ENCODE measurements at regions not wholly inside any gene's neighbourhood (a gene's known extent, or its start where the extent isn't known, plus 50 kb on each side); places are given as distances from the start of the nearest gene placed in this dataset.
A peak's percentile ranks its signal among the peaks of the same experiment; 100 is the strongest.

DNA sequence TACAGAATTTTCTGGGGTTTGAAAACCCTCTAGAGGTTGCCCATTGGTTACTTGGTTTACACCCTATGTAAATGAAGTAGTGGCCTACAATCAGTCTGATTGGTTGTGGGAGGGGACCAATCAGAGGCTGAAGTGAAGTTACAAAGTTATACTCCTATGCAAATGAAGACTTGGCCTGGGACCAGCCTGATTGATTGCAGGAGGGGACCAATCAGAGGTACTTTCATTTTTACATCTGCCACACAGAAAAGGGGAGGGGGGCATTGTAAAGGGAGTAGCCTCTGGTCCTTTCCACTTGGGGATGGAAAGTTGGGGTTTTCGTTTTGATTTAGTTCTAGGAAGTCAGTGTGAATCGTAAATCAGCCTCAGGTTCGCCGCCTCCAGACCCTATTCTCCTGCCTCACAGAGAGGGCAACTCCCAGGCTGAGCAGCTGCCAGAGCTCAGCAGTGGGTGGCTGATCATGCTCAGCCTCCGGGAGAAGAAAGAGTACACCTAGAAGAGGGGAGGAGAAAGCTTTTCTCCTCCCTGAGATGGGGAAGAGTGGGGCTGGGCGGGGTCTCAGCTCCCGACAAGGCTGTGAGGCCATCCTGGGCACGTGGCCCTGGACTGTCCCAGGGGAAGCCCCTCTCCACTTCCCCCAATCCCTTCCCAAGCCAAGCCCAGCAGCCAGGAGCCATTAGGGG, 372.5 kb downstream of the GALR1 start:
- Mint-ChIP-seq H3K36me3 (no peaks in the 10 kb centered on the region), H3K4me3 (peak overlapping the region in 1 of 2 donors; percentile 12), H3K27ac (no peak overlapping the region), H3K27me3 (ENCODE audit: low read depth in 3 of 3) (peaks cover 0 to 2% (median under 1%) of the 10 kb centered on the region in 3 donors), H3K9me3 (peaks cover 0 to 5% (median 2%) of the 10 kb centered on the region in 7 donors), H3K4me1 (no peaks in the 10 kb centered on the region)
- Histone ChIP-seq H4K20me1 (ENCODE audit: insufficient read depth, low read length) (no peaks in the 10 kb centered on the region), H3K4me1 (ENCODE audit: control insufficient read depth in 1 of 2, insufficient read depth in 2 of 2, low read length in 2 of 2) (no peaks in the 10 kb centered on the region), H3K4me2 (replicated peaks; ENCODE audit: extremely low read depth, low read length, poor library complexity, severe bottlenecking) (no peak overlapping the region), H3K36me3 (replicated peaks in 1 of 2; ENCODE audit: control insufficient read depth in 1 of 2, insufficient read depth in 2 of 2, low read length in 2 of 2) (no peaks in the 10 kb centered on the region), H3K27me3 (ENCODE audit: control insufficient read depth in 2 of 2, insufficient read depth in 2 of 2, low read length in 2 of 2) (no peaks in the 10 kb centered on the region), H3K27ac (ENCODE audit: low read depth in 1 of 2, low read length in 2 of 2) (no peak overlapping the region), H3K4me3 (replicated peaks in 1 of 3; ENCODE audit: low read depth in 2 of 3, low read length in 3 of 3) (no peak overlapping the region), H3K79me2 (ENCODE audit: insufficient read depth, low read length) (no peaks in the 10 kb centered on the region), H2AFZ (ENCODE audit: insufficient read depth, low read depth, low read length, poor library complexity, severe bottlenecking) (no peak overlapping the region), H3K9me3 (replicated peaks in 1 of 2; ENCODE audit: control insufficient read depth in 1 of 2, insufficient read depth in 1 of 2, low read length in 2 of 2) (no peaks in the 10 kb centered on the region), H3K9ac (ENCODE audit: insufficient read depth, low read length, poor library complexity, severe bottlenecking) (no peak overlapping the region)
- no CpG with 5 or more reads among the region's 8 CpGs for WGBS (ENCODE audit: insufficient coverage)
- intact Hi-C loops (cut with micrococcal nuclease) = no loop called here
- no peak for DNase-seq
- TF ChIP-seq, protein P1, sequence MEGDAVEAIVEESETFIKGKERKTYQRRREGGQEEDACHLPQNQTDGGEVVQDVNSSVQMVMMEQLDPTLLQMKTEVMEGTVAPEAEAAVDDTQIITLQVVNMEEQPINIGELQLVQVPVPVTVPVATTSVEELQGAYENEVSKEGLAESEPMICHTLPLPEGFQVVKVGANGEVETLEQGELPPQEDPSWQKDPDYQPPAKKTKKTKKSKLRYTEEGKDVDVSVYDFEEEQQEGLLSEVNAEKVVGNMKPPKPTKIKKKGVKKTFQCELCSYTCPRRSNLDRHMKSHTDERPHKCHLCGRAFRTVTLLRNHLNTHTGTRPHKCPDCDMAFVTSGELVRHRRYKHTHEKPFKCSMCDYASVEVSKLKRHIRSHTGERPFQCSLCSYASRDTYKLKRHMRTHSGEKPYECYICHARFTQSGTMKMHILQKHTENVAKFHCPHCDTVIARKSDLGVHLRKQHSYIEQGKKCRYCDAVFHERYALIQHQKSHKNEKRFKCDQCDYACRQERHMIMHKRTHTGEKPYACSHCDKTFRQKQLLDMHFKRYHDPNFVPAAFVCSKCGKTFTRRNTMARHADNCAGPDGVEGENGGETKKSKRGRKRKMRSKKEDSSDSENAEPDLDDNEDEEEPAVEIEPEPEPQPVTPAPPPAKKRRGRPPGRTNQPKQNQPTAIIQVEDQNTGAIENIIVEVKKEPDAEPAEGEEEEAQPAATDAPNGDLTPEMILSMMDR (IDR thresholded peaks at IDR 0.05) = no peak

DNA sequence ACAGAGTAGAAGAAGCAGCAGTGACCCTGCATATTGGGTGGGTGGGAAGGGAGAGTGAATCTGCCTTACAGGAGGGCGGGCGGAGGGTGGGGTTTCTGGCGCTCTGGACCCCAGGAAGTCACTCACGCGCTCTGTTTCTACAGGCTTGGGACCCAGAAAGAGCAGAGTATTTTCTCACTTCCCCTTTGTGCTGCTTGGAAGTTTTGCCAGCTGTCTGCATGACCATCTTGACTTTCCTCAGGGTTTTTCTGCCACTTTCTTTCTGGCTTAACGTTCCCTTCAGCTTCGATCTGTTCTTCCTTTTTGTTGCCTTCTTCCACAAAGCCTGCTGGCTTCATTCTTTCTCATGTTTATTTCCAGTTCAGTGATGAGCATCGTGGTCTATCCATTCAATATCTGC, 383.1 kb downstream of the GALR1 start:
- no peak for DNase-seq
- H3K79me2 ChIP-seq (ENCODE audit: insufficient read depth, low read length) = no peaks in the 10 kb centered on the region
- H3K27ac ChIP-seq (ENCODE audit: low read depth in 1 of 2, low read length in 2 of 2) = no peak overlapping the region
- no peak overlapping the region for H3K9ac ChIP-seq (ENCODE audit: insufficient read depth, low read length, poor library complexity, severe bottlenecking)
- Mint-ChIP-seq H3K4me3 (no peak overlapping the region), H3K27me3 (ENCODE audit: low read depth in 3 of 3) (peaks cover 0 to 2% (median 1%) of the 10 kb centered on the region in 3 donors), H3K4me1 (no peaks in the 10 kb centered on the region), H3K36me3 (no peaks in the 10 kb centered on the region), H3K9me3 (peaks cover 0 to 14% (median 3%) of the 10 kb centered on the region in 7 donors), H3K27ac (no peak overlapping the region)
- no peak overlapping the region for H3K4me2 ChIP-seq (replicated peaks; ENCODE audit: extremely low read depth, low read length, poor library complexity, severe bottlenecking)
- no peaks in the 10 kb centered on the region for H3K36me3 ChIP-seq (replicated peaks in 1 of 2; ENCODE audit: control insufficient read depth in 1 of 2, insufficient read depth in 2 of 2, low read length in 2 of 2)
- no peaks in the 10 kb centered on the region for H3K27me3 ChIP-seq (ENCODE audit: control insufficient read depth in 2 of 2, insufficient read depth in 2 of 2, low read length in 2 of 2)
- H3K4me1 ChIP-seq (ENCODE audit: control insufficient read depth in 1 of 2, insufficient read depth in 2 of 2, low read length in 2 of 2) = no peaks in the 10 kb centered on the region
- H2AFZ ChIP-seq (ENCODE audit: insufficient read depth, low read depth, low read length, poor library complexity, severe bottlenecking) = no peak overlapping the region
- TF ChIP-seq, protein P1 (IDR thresholded peaks at IDR 0.05) = no peak
- intact Hi-C loops (cut with micrococcal nuclease) = no loop called here
- H3K4me3 ChIP-seq (replicated peaks in 1 of 3; ENCODE audit: low read depth in 2 of 3, low read length in 3 of 3) = no peak overlapping the region
- WGBS (ENCODE audit: insufficient coverage) = 59% methylated on average over 5 of the region's 8 CpGs
- H4K20me1 ChIP-seq (ENCODE audit: insufficient read depth, low read length) = no peaks in the 10 kb centered on the region
- no peaks in the 10 kb centered on the region for H3K9me3 ChIP-seq (replicated peaks in 1 of 2; ENCODE audit: control insufficient read depth in 1 of 2, insufficient read depth in 1 of 2, low read length in 2 of 2)
